Cardiac fibroblast (primary cell): ENCODE measurements at regions not wholly inside any gene's neighbourhood (a gene's known extent, or its start where the extent isn't known, plus 50 kb on each side); places are given as distances from the start of the nearest gene placed in this dataset.

Experiments
- DNase-seq, 2 donors: peaks; one replicate each; pipeline versions ENCODE4 v3.0.0 to v3.0.0-alpha.2; 2010; ENCODE audit warnings: low read depth in 2 of 2
- H3K4me3 ChIP-seq, 2 donors: replicated peaks in 1 of 2; 1 replicate in 1 of 2; 2 replicates in 1 of 2; pipeline ENCODE4 v1.5.1; 2011; ENCODE audit warnings: low read depth in 2 of 2, low read length in 2 of 2, mild to moderate bottlenecking in 2 of 2, moderate library complexity in 1 of 2
- CTCF ChIP-seq: IDR thresholded peaks from one replicate; pipeline ENCODE4 v1.5.1; 2011; ENCODE audit warnings: low read depth, mild to moderate bottlenecking, low read length, inconsistent platforms

GRCh38 chr15:47586653-47587224 is 130.6 kb upstream of the SEMA6D start:
- no peak overlapping the region for H3K4me3 ChIP-seq
- DNase-seq, result peak; percentile 69 to 91
- TF ChIP-seq CTCF, result no peak

- peak; percentile 39 to 50 for DNase-seq
- no peak for TF ChIP-seq CTCF
- H3K4me3 ChIP-seq, result no peak overlapping the region
These were observed 129.1 kb upstream of the SEMA6D start for GRCh38 chr15:47587940-47588802.

GRCh38 chr15:47588958-47589357 is 128.3 kb upstream of the SEMA6D start:
- no peak for TF ChIP-seq CTCF

GRCh38 chr15:47598996-47599395 is 118.3 kb upstream of the SEMA6D start:
- H3K4me3 ChIP-seq, result no peak overlapping the region
- TF ChIP-seq CTCF, result no peak

More at GRCh38 chr15:47588958-47589357, 128.3 kb upstream of the SEMA6D start:
- DNase-seq, result no peak
- no peak overlapping the region for H3K4me3 ChIP-seq

GRCh38 chr15:47599806-47600205 is 117.5 kb upstream of the SEMA6D start:
- no peak for DNase-seq
- TF ChIP-seq CTCF, result no peak
- no peak overlapping the region for H3K4me3 ChIP-seq

More at GRCh38 chr15:47598996-47599395, 118.3 kb upstream of the SEMA6D start:
- no peak for DNase-seq

- no peak for TF ChIP-seq CTCF
- no peak for DNase-seq
- no peak overlapping the region for H3K4me3 ChIP-seq
These were observed 115.2 kb upstream of the SEMA6D start for GRCh38 chr15:47602121-47602520.
